Activated naive CD4-positive, alpha-beta T cell treated with anti-CD3 and anti-CD28 coated beads, Interleukin-2, amount 50 U/mL, for 16 hours (primary cell): ENCODE measurements at regions not wholly inside any gene's neighbourhood (a gene's known extent, or its start where the extent isn't known, plus 50 kb on each side); places are given as distances from the start of the nearest gene placed in this dataset.

Experiments used
- DNase-seq: peaks from one replicate; pipeline ENCODE4 v3.0.0-alpha.2; 2020

- DNase-seq: no peak
Measured at GRCh38 chr9:105148328-105149006, 96.0 kb upstream of the SLC44A1 start.

DNA sequence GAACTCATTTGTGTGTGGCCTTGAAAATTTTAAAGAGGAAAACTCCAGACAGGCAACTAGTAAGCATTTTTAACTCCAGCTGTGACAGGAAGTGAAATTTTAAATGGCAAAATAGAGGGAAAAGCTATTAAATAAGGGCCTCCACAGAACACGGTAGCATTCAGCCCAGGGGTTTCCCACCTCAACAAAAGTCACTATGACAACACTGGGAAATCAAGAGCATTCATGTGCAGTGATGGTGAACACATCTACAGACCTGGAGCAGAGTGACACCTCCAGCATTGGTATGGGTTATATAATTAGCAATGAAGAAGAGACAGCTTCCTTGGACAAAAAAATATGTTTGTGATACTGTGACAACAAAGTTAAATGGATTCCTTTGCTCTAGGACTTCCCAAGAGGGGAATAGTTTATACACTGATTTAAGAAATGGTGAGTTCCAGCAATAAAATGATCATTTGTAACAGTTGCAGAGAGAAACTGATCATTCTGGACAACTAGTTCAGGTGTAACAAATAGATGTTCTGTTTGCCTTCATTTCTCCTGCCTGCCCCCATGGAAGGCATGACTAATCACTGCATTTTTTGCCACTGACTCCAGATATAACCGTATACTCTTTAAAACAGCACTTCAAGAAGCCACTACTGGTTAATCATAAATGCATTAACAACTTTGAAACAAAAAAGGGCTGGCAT is 93.3 kb upstream of the SLC44A1 start:
- DNase-seq: no peak

DNA sequence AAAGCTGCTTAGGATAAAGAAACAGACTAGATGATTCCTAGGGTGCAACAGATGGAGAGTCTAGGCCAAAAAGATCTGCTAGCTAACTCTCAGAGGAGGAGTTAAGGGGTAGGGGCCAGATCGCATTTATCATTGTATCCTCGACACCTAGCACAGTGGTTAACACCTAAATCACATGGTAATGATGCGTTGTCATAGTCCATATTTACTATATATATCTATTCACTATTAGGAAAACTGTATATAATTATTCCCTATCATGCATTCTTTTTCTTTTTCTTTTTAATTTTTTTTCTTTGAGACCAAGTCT is 92.8 kb upstream of the SLC44A1 start:
- DNase-seq: no peak

- no peak for DNase-seq
Measured at GRCh38 chr9:105154723-105155191, 89.7 kb upstream of the SLC44A1 start.

DNA sequence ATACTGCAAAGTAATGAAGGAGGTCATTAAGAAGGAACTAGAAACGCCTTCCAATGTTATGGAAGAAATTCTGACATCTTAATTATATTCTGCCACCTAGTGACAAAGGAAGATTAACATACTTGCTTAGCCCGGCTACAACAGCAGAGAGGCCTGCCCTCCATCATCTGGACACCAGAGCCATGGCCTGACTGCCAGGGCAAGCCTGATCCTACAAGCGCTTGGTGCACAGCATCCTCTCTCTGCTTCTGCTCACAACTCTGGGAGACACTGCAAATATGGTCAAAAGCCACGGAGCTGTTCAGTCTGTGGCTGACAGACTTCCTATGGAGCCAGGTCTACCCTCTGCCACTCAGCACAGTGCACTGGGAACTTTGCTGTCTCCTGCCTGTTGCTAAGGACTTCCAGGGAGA is 87.3 kb upstream of the SLC44A1 start:
- DNase-seq: no peak

GRCh38 chr9:105158020-105158419 is 86.4 kb upstream of the SLC44A1 start:
- no peak for DNase-seq

DNA sequence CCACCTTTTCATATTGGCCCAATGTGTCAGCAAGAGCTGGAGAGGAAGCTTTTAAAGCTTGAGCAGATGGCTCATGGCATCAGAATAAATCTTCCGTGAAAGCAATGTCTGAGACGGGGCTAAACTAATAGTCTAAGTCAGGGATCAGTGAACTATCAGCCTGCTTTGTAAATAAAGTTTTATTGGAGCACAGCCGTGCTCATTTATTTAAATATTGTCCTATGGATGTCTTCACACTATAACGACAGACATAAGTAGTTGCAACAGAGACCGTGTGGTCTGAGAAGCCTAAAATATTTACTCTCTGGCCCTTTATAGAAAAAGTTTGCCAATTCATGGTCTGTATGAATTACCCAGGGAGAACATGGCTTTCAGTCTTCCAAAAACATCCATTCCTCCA is 85.6 kb upstream of the SLC44A1 start:
- no peak for DNase-seq

GRCh38 chr9:105168870-105169319 is 75.6 kb upstream of the SLC44A1 start:
- no peak for DNase-seq

GRCh38 chr9:105171076-105171475 is 73.4 kb upstream of the SLC44A1 start:
- DNase-seq: no peak

- no peak for DNase-seq
Measured at GRCh38 chr9:105171589-105171988, 72.9 kb upstream of the SLC44A1 start.

GRCh38 chr9:105172436-105172835 is 72.0 kb upstream of the SLC44A1 start:
- no peak for DNase-seq

DNA sequence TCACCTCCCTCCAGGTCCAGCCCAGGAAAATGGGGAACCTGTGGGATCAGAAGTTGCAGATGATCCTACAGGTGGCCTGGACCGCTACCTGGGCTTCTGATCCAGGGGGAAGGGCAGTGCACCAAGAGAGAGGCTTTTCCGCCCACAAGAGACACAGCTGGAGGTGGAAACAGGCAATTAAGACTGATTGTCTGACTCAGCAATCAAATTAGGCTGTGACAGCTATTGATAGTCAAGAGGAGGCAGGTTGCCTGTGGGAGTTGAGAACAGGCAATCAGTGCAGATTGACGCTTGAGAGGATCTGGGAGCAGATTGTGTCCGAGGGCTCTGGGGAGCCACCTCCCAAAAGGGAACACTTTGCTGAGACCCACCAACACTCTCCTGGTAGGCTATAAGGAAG is 71.1 kb upstream of the SLC44A1 start:
- DNase-seq: no peak

- DNase-seq: no peak
Measured at GRCh38 chr9:105173826-105174225, 70.6 kb upstream of the SLC44A1 start.

- DNase-seq: no peak
Measured at GRCh38 chr9:105176194-105176593, 68.3 kb upstream of the SLC44A1 start.

DNA sequence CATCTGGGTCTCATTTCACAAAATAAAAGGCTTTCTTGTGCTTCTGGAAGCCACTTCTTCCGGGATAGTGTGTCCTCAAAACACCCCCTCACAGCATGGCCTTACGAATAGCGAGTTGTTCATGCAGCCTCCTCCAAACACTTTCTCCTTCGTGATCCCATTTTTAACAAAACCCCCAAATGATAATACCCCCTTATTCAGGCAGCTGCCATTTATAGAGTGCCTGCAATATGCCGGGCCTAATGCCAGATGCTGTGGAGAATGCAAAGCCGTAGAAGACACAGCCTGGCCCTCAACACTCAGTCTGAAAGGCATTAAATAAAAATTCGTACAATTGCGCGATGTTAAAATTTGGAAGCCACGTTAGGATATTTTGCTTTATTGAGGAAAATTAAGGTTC is 66.4 kb upstream of the SLC44A1 start:
- no peak for DNase-seq

DNA sequence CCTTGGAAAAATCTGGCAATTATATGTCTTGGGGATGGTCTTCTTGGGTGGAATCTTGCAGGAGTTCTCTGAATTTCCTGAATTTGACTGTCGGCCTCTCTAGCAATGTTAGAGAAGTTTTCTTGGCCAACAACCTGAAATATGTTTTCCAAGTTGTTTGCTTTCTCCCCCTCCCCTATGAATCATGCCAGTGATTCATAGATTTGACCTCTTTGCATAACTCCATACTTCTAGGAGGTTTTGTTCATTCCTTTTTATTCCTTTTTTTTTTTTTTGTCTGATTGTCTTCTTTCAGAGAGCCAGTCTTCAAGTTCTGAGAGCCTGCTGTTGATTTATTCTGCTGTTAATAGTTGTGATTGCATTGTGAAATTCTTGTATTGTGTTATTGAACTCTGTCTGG is 56.7 kb upstream of the SLC44A1 start:
- no peak for DNase-seq

DNA sequence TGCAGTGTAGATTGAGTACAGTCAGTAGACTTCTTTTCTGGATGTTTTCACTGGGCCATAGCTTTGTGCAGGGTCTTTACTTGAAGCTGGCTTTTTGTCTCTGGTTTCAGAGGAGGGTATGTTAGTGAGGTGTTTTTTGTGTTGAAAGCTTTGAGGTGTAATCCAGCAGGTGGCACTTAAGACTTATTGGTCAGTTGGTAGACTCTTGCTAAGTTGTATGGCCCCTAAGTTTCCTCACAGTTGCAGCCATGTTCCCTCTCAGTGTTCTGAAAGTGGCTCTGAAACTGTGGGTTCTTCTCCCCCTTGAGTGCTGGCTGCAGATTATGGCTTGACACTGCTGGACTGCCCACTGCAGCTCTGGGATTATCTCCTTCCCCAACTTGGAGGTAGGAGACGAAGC is 55.7 kb upstream of the SLC44A1 start:
- no peak for DNase-seq

DNA sequence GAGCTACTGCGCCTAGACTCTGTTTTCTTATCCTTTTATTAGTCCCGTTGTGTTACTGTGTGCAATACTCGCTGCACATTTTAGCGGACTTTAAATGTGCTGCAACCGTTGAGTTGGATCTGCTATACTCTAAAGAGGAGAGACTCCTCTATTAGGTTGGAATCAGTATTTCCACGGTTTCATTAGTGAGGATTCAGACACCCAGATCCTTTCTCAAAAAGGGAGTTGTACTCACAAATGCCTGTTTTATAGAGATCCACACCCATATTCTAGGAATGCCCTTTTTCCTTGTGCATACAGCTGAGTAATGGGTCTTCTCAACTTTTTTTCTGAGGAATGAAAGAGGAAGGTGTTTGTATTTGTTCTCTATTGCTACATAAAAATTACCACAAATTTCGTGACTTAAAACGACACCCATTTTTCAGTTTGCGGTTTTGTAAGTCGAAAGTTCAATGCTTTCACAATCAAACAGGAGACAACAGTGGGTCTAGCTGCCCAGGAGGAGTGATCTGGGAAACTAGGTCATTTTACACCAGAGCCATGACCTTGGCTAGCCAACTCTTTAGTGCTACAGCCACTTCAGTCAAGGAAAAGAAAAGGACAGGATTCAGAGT is 52.8 kb upstream of the SLC44A1 start:
- DNase-seq: no peak

- DNase-seq: no peak
Measured at GRCh38 chr9:105193560-105193959, 50.9 kb upstream of the SLC44A1 start.

DNA sequence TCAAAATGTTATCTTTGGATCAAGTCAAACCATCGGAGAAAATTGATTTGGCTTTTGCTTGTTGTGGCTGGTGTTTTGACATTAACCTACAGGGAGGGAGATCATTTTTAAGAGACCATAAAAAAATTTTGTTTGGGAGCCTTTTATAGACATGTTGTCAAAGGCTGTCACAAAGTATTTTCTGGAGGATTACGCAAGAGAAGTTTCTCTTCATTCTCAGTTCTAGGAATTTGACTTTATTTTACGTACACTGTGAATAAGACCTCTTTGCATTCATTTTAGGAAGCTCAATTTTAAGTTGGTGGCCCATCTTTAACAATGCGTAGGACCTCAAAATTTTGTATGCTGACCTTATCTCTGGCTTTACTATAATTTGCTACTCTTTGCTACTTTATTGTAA is 50.2 kb upstream of the SLC44A1 start:
- no peak for DNase-seq
